ENCODE measurements at regions not wholly inside any gene's neighbourhood (a gene's known extent, or its start where the extent isn't known, plus 50 kb on each side); places are given as distances from the start of the nearest gene placed in this dataset.

DNA sequence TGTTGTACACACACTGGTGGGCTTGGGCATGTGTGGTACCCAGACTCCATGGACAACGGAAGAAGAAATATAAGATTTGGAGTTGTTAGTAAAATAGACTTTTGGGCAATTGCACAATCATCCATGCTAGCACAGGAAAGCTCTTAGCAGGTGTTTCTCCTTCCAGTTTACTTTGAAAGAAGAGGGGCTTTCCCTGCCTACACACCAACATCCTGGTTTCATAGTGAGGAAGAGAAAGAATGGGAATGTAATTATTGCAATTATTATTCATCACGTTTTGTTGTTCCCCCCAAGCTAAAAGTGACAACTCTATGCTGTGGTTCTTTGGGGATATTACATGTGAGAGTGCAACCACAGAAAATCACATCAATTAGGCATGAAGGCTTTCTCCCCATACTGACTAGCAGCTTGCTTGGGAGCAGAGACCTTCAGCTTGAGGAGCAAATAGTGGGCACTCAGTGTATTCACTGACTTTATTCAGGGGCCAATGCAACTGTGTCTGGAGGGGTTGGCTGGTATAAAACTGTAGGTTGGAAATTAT is 57.2 kb upstream of the PUDP start:
- Histone ChIP-seq H3K9me1 (ENCODE audit: control insufficient read depth, extremely low read depth, insufficient read depth, low read length) (no peaks in the 10 kb centered on the region), H3K4me1 (ENCODE audit: control insufficient read depth, extremely low read depth, insufficient read depth, low read length) (no peaks in the 10 kb centered on the region), H3K36me3 (ENCODE audit: control insufficient read depth in 2 of 2, extremely low read depth in 1 of 2, insufficient read depth in 2 of 2, low read length in 2 of 2) (no peaks in the 10 kb centered on the region), H3K9ac (ENCODE audit: control insufficient read depth, extremely low read depth, insufficient read depth, low read length) (no peak overlapping the region), H3K79me2 (ENCODE audit: control insufficient read depth, insufficient read depth, low read length) (no peaks in the 10 kb centered on the region), H2AFZ (ENCODE audit: control insufficient read depth, low read length) (no peak overlapping the region), H3K4me3 (ENCODE audit: control insufficient read depth in 2 of 3, extremely low read depth in 1 of 3, insufficient read depth in 2 of 3, low read depth in 1 of 3, low read length in 3 of 3) (no peak overlapping the region), H3K4me2 (ENCODE audit: control insufficient read depth, extremely low read depth, insufficient read depth, low read depth, low read length) (no peak overlapping the region), H4K20me1 (ENCODE audit: control insufficient read depth, extremely low read depth, insufficient read depth, low read length) (no peaks in the 10 kb centered on the region), H3K27ac (ENCODE audit: control insufficient read depth, insufficient read depth, low read length) (no peak overlapping the region), H3K9me3 (ENCODE audit: control insufficient read depth, low read depth, low read length) (no peaks in the 10 kb centered on the region), H3K27me3 (ENCODE audit: control insufficient read depth, extremely low read depth, insufficient read depth, low read length) (no peaks in the 10 kb centered on the region)
- DNase-seq (ENCODE audit: low read depth, low spot score) (no peak), FAIRE-seq (no peak)
- dilution Hi-C loops (cut with MboI; ENCODE audit: extremely low pct_ligation_motif_present, low sequenced_read_pairs): no loop called here
- no peak for TF ChIP-seq EZH2 (IDR thresholded peaks at IDR 0.05; ENCODE audit: low read length)
- TF ChIP-seq, protein P1, sequence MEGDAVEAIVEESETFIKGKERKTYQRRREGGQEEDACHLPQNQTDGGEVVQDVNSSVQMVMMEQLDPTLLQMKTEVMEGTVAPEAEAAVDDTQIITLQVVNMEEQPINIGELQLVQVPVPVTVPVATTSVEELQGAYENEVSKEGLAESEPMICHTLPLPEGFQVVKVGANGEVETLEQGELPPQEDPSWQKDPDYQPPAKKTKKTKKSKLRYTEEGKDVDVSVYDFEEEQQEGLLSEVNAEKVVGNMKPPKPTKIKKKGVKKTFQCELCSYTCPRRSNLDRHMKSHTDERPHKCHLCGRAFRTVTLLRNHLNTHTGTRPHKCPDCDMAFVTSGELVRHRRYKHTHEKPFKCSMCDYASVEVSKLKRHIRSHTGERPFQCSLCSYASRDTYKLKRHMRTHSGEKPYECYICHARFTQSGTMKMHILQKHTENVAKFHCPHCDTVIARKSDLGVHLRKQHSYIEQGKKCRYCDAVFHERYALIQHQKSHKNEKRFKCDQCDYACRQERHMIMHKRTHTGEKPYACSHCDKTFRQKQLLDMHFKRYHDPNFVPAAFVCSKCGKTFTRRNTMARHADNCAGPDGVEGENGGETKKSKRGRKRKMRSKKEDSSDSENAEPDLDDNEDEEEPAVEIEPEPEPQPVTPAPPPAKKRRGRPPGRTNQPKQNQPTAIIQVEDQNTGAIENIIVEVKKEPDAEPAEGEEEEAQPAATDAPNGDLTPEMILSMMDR (optimal IDR thresholded peaks at IDR 0.05 in 1 of 3, IDR thresholded peaks at IDR 0.05 in 1 of 3, conservative IDR thresholded peaks at IDR 0.05 in 1 of 3; ENCODE audit: extremely low read depth in 1 of 3, insufficient read depth in 2 of 3, low read length in 3 of 3): no peak

DNA sequence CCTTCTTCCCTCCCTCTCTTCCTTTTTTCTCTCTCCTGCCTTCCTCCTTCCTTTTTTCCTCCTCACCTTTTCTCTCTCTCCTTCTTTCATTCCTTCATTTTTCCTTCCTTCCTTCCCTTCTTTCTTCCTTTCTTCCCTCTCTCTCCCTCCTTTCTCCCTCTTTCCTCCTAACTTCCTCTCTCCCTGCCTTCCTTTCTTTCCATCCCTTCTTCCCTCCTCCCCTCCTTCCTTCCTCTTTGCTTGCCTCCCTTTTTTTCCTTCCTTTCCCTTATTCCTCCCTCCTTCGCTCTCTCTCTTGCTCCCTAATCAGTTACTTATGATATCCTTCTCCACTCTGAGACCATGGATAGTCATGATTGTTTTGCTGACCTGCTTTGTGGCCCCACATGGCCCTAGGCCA is 56.7 kb upstream of the PUDP start:
- H3K4me2 ChIP-seq (ENCODE audit: control insufficient read depth, extremely low read depth, insufficient read depth, low read depth, low read length): no peak overlapping the region
- DNase-seq (ENCODE audit: low read depth, low spot score) (no peak), FAIRE-seq (no peak)
- H3K27me3 ChIP-seq (ENCODE audit: control insufficient read depth, extremely low read depth, insufficient read depth, low read length): no peaks in the 10 kb centered on the region
- H3K4me3 ChIP-seq (ENCODE audit: control insufficient read depth in 2 of 3, extremely low read depth in 1 of 3, insufficient read depth in 2 of 3, low read depth in 1 of 3, low read length in 3 of 3): no peak overlapping the region
- H3K4me1 ChIP-seq (ENCODE audit: control insufficient read depth, extremely low read depth, insufficient read depth, low read length): no peaks in the 10 kb centered on the region
- no peaks in the 10 kb centered on the region for H3K9me3 ChIP-seq (ENCODE audit: control insufficient read depth, low read depth, low read length)
- no peaks in the 10 kb centered on the region for H3K9me1 ChIP-seq (ENCODE audit: control insufficient read depth, extremely low read depth, insufficient read depth, low read length)
- TF ChIP-seq, protein P1 (optimal IDR thresholded peaks at IDR 0.05 in 1 of 3, IDR thresholded peaks at IDR 0.05 in 1 of 3, conservative IDR thresholded peaks at IDR 0.05 in 1 of 3; ENCODE audit: extremely low read depth in 1 of 3, insufficient read depth in 2 of 3, low read length in 3 of 3): no peak
- TF ChIP-seq EZH2 (IDR thresholded peaks at IDR 0.05; ENCODE audit: low read length): no peak
- no peak overlapping the region for H3K27ac ChIP-seq (ENCODE audit: control insufficient read depth, insufficient read depth, low read length)
- no peaks in the 10 kb centered on the region for H3K79me2 ChIP-seq (ENCODE audit: control insufficient read depth, insufficient read depth, low read length)
- no peaks in the 10 kb centered on the region for H4K20me1 ChIP-seq (ENCODE audit: control insufficient read depth, extremely low read depth, insufficient read depth, low read length)
- H3K9ac ChIP-seq (ENCODE audit: control insufficient read depth, extremely low read depth, insufficient read depth, low read length): no peak overlapping the region
- no peak overlapping the region for H2AFZ ChIP-seq (ENCODE audit: control insufficient read depth, low read length)
- H3K36me3 ChIP-seq (ENCODE audit: control insufficient read depth in 2 of 2, extremely low read depth in 1 of 2, insufficient read depth in 2 of 2, low read length in 2 of 2): no peaks in the 10 kb centered on the region
- dilution Hi-C loops (cut with MboI; ENCODE audit: extremely low pct_ligation_motif_present, low sequenced_read_pairs): no loop called here

All from keratinocyte (primary cell).